Astrocyte of the spinal cord (primary cell): ENCODE measurements at regions not wholly inside any gene's neighbourhood (a gene's known extent, or its start where the extent isn't known, plus 50 kb on each side); places are given as distances from the start of the nearest gene placed in this dataset.
"Not testable (repeated sequence)": the region's sequence is repeated elsewhere in the genome, so short reads cannot be mapped to it uniquely, and the experiment has no call there.

Experiments used
- DNase-seq: peaks from one replicate; pipeline ENCODE4 v3.0.0; 2011; ENCODE audit warnings: low read depth, low spot score
- H3K4me3 ChIP-seq: 2 replicates; pipeline ENCODE4 v1.5.1; 2011; ENCODE audit warnings: low read depth, mild to moderate bottlenecking, low read length, moderate library complexity
- CTCF ChIP-seq: IDR thresholded peaks from 2 replicates; pipeline ENCODE4 v1.5.1; 2012; ENCODE audit warnings: low read depth, mild to moderate bottlenecking, low read length, inconsistent platforms
- in situ Hi-C: cut with HindIII; loops from 2 replicates; pipeline ENCODE4 v1.10.0; 2017; ENCODE audit warnings: low sequenced_read_pairs

GRCh38 chr1:67609577-67610341, 75.2 kb upstream of the GADD45A start:
- no peak for DNase-seq
- TF ChIP-seq CTCF = no peak
- in situ Hi-C loops = no loop called here
- no peak overlapping the region for H3K4me3 ChIP-seq

- in situ Hi-C loops = no loop called here
- no peak overlapping the region for H3K4me3 ChIP-seq
- no peak for TF ChIP-seq CTCF
- DNase-seq = no peak
These were observed 74.6 kb upstream of the GADD45A start for GRCh38 chr1:67610450-67610849.

GRCh38 chr1:67611846-67612245, 73.2 kb upstream of the GADD45A start:
- no peak overlapping the region for H3K4me3 ChIP-seq
- no peak for TF ChIP-seq CTCF
- in situ Hi-C loops = no loop called here
- DNase-seq = no peak

GRCh38 chr1:67612788-67613241, 72.2 kb upstream of the GADD45A start:
- no peak for DNase-seq
- no peak for TF ChIP-seq CTCF
- no peak overlapping the region for H3K4me3 ChIP-seq
- in situ Hi-C loops = no loop called here

- H3K4me3 ChIP-seq, in situ Hi-C loops, DNase-seq: not testable (repeated sequence)
These were observed 71.5 kb upstream of the GADD45A start for GRCh38 chr1:67613479-67613878.

GRCh38 chr1:67614511-67614934, 70.5 kb upstream of the GADD45A start:
- TF ChIP-seq CTCF = no peak
- no peak for DNase-seq
- no peak overlapping the region for H3K4me3 ChIP-seq
- in situ Hi-C loops = no loop called here

- in situ Hi-C loops = no loop called here
- TF ChIP-seq CTCF = no peak
- no peak for DNase-seq
- no peak overlapping the region for H3K4me3 ChIP-seq
These were observed 69.1 kb upstream of the GADD45A start for GRCh38 chr1:67615886-67616285.
